ENCODE measurements at regions not wholly inside any gene's neighbourhood (a gene's known extent, or its start where the extent isn't known, plus 50 kb on each side); places are given as distances from the start of the nearest gene placed in this dataset.

DNA sequence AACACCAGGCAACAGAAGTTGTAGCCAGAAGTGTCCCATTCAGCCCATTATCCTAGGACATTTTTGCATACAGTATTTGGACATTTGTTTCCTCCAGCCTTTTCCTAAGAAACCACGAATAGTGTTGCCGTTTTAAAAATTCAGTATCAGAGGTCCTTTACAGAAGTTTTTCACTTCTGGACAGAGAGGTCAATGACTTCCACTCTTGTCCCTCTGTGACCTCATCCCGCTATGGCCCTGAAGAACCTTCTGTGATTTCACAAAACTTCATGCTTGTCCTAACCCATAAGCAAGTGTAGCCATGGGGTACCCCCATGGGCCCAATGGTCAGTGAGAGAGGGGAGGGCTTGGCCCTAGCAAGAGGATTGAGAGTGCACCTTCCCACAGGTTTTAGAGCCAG is 364.8 kb downstream of the TNS3 start:
- intact Hi-C loops (cut with DNase I): no loop called here
- TF ChIP-seq, protein P1, sequence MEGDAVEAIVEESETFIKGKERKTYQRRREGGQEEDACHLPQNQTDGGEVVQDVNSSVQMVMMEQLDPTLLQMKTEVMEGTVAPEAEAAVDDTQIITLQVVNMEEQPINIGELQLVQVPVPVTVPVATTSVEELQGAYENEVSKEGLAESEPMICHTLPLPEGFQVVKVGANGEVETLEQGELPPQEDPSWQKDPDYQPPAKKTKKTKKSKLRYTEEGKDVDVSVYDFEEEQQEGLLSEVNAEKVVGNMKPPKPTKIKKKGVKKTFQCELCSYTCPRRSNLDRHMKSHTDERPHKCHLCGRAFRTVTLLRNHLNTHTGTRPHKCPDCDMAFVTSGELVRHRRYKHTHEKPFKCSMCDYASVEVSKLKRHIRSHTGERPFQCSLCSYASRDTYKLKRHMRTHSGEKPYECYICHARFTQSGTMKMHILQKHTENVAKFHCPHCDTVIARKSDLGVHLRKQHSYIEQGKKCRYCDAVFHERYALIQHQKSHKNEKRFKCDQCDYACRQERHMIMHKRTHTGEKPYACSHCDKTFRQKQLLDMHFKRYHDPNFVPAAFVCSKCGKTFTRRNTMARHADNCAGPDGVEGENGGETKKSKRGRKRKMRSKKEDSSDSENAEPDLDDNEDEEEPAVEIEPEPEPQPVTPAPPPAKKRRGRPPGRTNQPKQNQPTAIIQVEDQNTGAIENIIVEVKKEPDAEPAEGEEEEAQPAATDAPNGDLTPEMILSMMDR (IDR thresholded peaks at IDR 0.05; ENCODE audit: borderline replicate concordance, extremely low read depth, insufficient read depth): no peak
- no peaks in the 10 kb centered on the region for H3K4me1 ChIP-seq (ENCODE audit: control insufficient read depth in 2 of 3, insufficient read depth in 2 of 3, low read depth in 1 of 3, low read length in 3 of 3)
- DNase-seq (no peak), FAIRE-seq (no peak)
- no peak overlapping the region for H3K4me3 ChIP-seq (ENCODE audit: low read length in 3 of 3)
- H3K9ac ChIP-seq (ENCODE audit: low read length in 3 of 3): no peak overlapping the region
- H3K27ac ChIP-seq (ENCODE audit: low read depth in 2 of 2, low read length in 2 of 2): no peak overlapping the region
- H3K9me3 ChIP-seq (ENCODE audit: control insufficient read depth in 2 of 3, insufficient read depth in 1 of 3, low read length in 3 of 3): no peaks in the 10 kb centered on the region
- H3K36me3 ChIP-seq (ENCODE audit: control insufficient read depth in 2 of 3, insufficient read depth in 3 of 3, low read length in 3 of 3): no peaks in the 10 kb centered on the region
- no peaks in the 10 kb centered on the region for H3K27me3 ChIP-seq (ENCODE audit: control insufficient read depth, insufficient read depth, low read length)

DNA sequence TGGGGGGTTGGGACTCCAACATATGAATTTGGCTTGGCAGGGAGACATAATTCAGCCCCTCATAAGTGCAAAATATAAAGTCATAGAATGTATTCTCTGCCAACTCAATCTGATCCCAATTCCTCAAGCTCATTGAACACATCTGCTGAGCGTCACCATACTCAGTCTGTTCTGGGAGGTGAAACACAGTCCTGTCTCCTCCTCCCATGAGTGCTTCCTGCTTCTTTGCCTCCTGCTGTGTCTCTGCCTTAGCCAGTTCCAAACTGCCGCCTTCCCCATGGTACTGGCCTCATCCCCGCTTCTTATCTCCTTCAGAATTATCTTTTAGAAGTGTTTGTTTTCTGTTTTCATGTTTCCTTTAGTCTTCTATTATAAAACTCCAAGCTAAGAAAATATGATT is 365.5 kb downstream of the TNS3 start:
- Histone ChIP-seq H3K4me1 (ENCODE audit: control insufficient read depth in 2 of 3, insufficient read depth in 2 of 3, low read depth in 1 of 3, low read length in 3 of 3) (no peaks in the 10 kb centered on the region), H3K9me3 (ENCODE audit: control insufficient read depth in 2 of 3, insufficient read depth in 1 of 3, low read length in 3 of 3) (no peaks in the 10 kb centered on the region), H3K36me3 (ENCODE audit: control insufficient read depth in 2 of 3, insufficient read depth in 3 of 3, low read length in 3 of 3) (no peaks in the 10 kb centered on the region), H3K27ac (ENCODE audit: low read depth in 2 of 2, low read length in 2 of 2) (no peak overlapping the region), H3K27me3 (ENCODE audit: control insufficient read depth, insufficient read depth, low read length) (no peaks in the 10 kb centered on the region), H3K4me3 (ENCODE audit: low read length in 3 of 3) (no peak overlapping the region), H3K9ac (ENCODE audit: low read length in 3 of 3) (no peak overlapping the region)
- intact Hi-C loops (cut with DNase I): no loop called here
- no peak for FAIRE-seq
- TF ChIP-seq, protein P1 (IDR thresholded peaks at IDR 0.05; ENCODE audit: borderline replicate concordance, extremely low read depth, insufficient read depth): no peak
- no peak for DNase-seq

DNA sequence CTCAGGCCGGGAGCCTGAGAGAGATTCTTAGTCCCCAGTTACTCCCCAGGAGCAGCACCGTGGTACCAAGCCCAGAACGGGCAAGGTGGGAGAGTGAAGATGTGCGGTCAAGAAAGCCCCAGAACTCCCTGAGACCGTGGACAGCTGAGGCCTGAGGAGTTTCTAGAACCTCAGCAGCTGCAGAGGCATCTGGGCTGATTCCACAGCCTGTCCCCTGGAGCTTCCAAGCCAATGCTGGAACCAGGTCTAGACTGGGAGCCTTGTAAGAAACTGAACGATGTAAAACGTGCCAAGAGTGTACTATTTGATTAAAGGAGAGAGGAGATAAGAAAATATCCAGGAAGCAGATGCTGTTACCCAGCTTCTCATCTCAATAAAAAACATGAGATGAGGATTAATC is 366.3 kb downstream of the TNS3 start:
- Histone ChIP-seq H3K9ac (ENCODE audit: low read length in 3 of 3) (no peak overlapping the region), H3K9me3 (ENCODE audit: control insufficient read depth in 2 of 3, insufficient read depth in 1 of 3, low read length in 3 of 3) (no peaks in the 10 kb centered on the region), H3K27ac (ENCODE audit: low read depth in 2 of 2, low read length in 2 of 2) (no peak overlapping the region), H3K4me1 (ENCODE audit: control insufficient read depth in 2 of 3, insufficient read depth in 2 of 3, low read depth in 1 of 3, low read length in 3 of 3) (no peaks in the 10 kb centered on the region), H3K4me3 (ENCODE audit: low read length in 3 of 3) (no peak overlapping the region), H3K27me3 (ENCODE audit: control insufficient read depth, insufficient read depth, low read length) (no peaks in the 10 kb centered on the region), H3K36me3 (ENCODE audit: control insufficient read depth in 2 of 3, insufficient read depth in 3 of 3, low read length in 3 of 3) (no peaks in the 10 kb centered on the region)
- intact Hi-C loops (cut with DNase I): no loop called here
- no peak for FAIRE-seq
- DNase-seq: no peak
- TF ChIP-seq, protein P1 (IDR thresholded peaks at IDR 0.05; ENCODE audit: borderline replicate concordance, extremely low read depth, insufficient read depth): no peak

DNA sequence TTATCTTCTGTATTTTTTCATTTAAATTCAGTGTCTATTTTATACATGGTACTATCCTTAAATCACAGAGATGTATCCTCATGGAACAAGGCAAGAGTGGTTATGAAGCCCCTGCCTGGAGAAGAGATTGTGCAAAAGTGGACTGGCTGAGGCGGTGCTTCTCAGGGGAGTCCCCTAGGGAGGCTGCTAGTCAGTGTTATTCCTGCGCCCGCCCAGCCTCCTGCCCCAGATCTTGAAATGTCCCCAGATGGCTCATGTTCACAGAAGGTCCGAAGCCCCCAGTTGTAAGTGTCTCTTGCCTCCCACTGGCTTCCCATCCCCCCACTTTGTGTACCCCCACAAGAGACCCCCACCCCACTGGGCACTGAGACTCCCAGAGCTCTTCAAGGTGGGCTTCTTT is 366.9 kb downstream of the TNS3 start:
- Histone ChIP-seq H3K27me3 (ENCODE audit: control insufficient read depth, insufficient read depth, low read length) (no peaks in the 10 kb centered on the region), H3K9ac (ENCODE audit: low read length in 3 of 3) (no peak overlapping the region), H3K27ac (ENCODE audit: low read depth in 2 of 2, low read length in 2 of 2) (no peak overlapping the region), H3K9me3 (ENCODE audit: control insufficient read depth in 2 of 3, insufficient read depth in 1 of 3, low read length in 3 of 3) (no peaks in the 10 kb centered on the region), H3K4me1 (ENCODE audit: control insufficient read depth in 2 of 3, insufficient read depth in 2 of 3, low read depth in 1 of 3, low read length in 3 of 3) (no peaks in the 10 kb centered on the region), H3K4me3 (ENCODE audit: low read length in 3 of 3) (no peak overlapping the region), H3K36me3 (ENCODE audit: control insufficient read depth in 2 of 3, insufficient read depth in 3 of 3, low read length in 3 of 3) (no peaks in the 10 kb centered on the region)
- intact Hi-C loops (cut with DNase I): no loop called here
- FAIRE-seq: no peak
- no peak for DNase-seq
- TF ChIP-seq, protein P1 (IDR thresholded peaks at IDR 0.05; ENCODE audit: borderline replicate concordance, extremely low read depth, insufficient read depth): no peak
